HG03565 (cell line): ENCODE measurements at regions not wholly inside any gene's neighbourhood (a gene's known extent, or its start where the extent isn't known, plus 50 kb on each side); places are given as distances from the start of the nearest gene placed in this dataset.

Source experiments
- ATAC-seq: cut with Tn5 transposase; IDR thresholded peaks from one replicate; pipeline ENCODE4 v1.9.1; 2021; ENCODE audit warnings: mild to moderate bottlenecking, moderate library complexity; ENCODE audit not compliant: unreplicated experiment

DNA sequence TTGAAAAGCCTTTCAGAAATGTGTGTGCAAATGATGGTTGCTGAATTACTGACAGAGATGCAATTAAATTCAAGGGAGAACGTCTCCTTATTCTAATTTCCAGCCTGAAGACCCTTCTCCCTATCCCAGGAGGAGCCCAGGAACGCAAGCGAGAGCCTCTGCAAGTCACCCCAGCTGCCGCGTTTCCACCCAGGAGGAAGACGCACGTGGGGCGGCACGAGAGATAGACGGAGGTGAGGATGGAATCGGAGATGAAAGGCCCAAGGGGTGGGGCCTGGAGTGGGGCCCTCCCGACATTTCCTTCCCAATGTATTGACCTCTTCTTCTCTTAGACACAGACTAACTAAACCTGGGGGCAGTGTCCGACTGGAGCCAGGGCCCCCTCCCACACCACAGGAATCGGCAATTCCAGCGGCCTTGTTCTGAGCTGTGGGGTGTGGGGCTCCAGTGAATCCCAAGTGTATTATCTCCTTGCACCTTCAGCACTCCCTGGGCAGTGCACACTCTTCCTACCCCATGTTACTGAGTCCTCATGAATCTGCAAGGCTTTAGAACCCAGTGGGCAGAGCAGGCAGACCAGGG is 322.5 kb downstream of the AJAP1 start:
- no peak for ATAC-seq

- no peak for ATAC-seq
Measured at GRCh38 chr1:4975856-4976255, 321.4 kb downstream of the AJAP1 start.

- no peak for ATAC-seq
Measured at GRCh38 chr1:4974981-4975685, 320.7 kb downstream of the AJAP1 start.

GRCh38 chr1:4973341-4973740 is 318.9 kb downstream of the AJAP1 start:
- no peak for ATAC-seq

- ATAC-seq = no peak
Measured at GRCh38 chr1:4972761-4973320, 318.4 kb downstream of the AJAP1 start.

DNA sequence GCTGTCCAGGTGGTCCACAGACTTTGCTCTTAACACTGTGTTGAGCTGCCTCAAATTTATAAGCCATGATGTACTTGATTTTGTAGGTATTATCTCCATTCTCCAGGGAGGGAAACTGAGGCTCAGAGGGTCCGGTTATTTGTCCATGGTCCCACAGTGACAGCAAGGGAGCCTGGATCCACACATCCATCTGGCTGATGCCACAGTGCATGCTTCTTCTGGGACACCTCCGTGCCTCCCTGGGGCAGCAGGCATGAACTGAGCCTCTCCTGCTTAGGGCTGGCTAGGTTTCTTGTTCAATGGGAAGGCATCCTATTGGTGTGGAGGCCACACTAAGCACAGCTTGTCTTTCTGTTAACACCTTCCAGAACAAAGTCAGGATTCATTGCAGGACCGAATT is 317.3 kb downstream of the AJAP1 start:
- no peak for ATAC-seq

DNA sequence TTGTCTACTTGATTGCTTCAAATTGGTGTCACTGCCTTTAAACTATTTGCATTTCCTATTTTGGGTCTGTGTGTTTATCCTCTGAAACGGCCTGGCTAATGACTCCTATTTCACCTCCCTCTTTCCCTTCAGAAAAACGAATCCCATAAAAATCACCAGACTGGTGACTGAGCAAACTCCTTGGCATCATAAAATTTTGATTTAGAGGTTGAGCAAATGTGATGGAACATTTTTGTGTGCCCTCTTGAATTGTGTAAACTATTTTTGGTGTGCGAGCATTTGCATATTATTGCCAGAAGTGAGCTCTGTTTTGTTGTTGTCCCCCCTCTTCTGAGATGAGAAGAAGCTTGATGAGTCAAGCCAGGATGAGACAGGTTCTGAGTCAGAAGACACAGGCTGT is 316.1 kb downstream of the AJAP1 start:
- ATAC-seq = no peak

- no peak for ATAC-seq
Measured at GRCh38 chr1:4969556-4970129, 315.2 kb downstream of the AJAP1 start.

DNA sequence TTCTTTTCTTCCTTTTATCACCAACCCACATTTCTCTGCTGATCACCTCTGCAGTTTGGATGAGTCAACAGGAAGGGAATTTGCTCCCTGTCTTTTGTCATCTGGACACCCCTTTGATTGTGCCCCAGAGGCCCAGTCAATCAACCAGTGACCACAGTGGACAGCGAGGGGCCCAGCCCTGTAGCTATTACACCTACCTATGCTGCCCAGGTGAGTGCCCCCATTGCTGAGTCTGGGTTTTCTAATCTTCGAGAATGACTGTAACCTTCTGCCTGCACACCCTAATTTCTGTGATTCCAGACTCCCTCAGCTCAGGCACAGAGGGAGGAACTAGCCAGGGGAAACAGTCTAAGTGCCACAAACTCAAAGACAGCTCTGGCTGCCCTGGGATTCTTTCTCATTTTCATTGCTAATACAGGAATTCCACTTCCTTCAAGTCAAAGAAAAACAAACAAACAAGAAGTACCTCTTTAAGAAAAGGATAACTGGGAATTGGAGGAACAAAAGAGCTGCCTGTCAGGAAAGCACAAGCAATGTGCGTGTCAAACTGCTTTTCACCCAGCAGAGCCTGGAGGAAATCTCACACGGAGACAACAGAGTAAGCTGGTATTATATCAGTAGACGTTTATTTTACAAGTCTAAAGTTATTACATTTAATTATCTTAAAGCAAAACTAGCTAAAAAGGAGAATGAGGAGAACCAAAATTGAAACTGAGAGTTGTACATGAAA is 311.1 kb downstream of the AJAP1 start:
- ATAC-seq = no peak

- no peak for ATAC-seq
Measured at GRCh38 chr1:4964634-4965345, 310.4 kb downstream of the AJAP1 start.

GRCh38 chr1:4963251-4963650 is 308.8 kb downstream of the AJAP1 start:
- no peak for ATAC-seq

- ATAC-seq = no peak
Measured at GRCh38 chr1:4962836-4963235, 308.4 kb downstream of the AJAP1 start.

DNA sequence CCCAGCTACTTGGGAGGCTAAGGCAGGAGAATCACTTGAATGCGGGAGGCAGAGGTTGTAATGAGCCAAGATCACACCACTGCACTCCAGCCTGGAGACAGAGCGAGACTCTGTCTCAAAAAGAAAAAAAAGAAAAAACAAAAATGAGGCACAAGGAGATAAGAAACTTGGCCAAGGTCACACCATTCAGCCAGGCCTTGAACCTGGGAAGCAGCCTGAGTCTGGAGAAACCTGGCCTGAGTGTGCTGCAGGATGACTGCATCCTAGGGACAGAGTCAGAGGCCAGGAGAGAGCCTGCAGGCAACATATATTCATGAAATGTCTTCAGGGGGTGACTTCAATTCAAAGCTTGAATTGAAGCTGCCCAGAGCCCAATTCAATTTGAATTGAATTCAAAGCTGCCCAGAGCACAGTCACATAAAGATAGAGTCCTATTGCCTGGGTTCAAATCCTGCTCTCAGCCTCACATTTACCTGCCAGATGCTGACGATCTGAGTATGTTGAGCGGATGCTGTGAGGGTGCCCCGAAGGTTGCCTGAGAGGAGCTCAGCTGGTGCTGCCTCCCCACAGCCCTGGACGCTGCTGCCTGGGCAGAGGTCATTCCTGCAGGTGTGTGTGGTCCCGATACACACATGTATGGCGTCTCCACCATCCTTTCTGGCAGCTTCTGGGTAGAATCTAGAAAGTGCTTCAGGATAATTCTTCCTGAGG is 307.7 kb downstream of the AJAP1 start:
- ATAC-seq = no peak

DNA sequence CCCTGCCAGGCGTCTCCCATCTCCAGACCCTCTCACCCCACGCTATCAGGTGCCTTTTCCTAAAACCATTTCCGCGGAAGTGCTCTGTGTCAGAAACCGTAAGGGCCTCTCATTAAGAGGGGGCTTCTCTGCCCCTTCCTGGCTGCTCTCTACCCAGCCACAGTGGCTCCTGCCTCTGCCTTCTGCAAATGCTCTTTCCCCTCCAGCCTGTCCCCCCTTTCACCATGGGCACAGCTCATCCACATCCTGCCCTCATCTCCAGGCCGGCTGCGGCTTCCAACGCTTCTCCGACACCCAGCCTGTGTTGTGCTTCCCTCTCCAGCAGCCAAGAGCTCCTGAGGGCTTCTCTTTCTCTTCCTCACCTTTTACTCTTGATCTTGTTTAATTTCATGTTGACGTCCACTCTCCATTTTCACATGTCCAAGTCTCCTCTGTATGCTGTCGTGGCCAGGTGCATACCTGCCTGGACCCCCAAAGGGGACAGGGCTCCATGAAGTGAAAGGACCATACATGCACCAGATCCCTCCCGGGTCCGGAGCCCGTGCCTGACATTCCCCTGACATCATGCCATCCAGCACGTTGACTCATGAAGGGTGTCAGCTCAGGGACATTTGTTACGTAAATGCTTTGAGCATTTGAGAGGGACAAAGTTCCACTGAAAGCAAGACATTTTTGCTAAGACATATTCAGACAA is 306.5 kb downstream of the AJAP1 start:
- no peak for ATAC-seq

GRCh38 chr1:4960336-4960735 is 305.9 kb downstream of the AJAP1 start:
- ATAC-seq = no peak

GRCh38 chr1:4959216-4959615 is 304.8 kb downstream of the AJAP1 start:
- ATAC-seq = no peak

GRCh38 chr1:4957027-4957426 is 302.6 kb downstream of the AJAP1 start:
- ATAC-seq = no peak

GRCh38 chr1:4954392-4954791 is 300.0 kb downstream of the AJAP1 start:
- no peak for ATAC-seq

DNA sequence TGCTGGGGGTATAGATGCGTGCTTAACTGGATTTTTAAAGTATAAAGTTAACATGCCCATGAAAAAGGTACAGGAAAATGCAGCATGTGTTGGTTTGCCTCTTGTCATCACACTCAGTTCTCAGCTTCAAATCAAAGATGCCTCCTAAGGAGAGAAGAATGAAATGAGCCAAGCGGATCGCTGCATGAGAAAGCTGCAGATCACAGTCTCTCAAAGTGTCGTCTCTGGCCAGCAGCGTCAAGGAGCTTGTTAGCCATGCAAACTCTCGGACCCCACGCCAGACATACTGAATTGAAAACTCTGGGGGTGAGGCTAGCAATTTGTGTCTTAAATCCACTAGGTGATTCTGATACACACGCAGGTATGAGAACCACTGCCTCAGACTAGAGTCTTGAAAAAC is 297.2 kb downstream of the AJAP1 start:
- ATAC-seq = no peak

DNA sequence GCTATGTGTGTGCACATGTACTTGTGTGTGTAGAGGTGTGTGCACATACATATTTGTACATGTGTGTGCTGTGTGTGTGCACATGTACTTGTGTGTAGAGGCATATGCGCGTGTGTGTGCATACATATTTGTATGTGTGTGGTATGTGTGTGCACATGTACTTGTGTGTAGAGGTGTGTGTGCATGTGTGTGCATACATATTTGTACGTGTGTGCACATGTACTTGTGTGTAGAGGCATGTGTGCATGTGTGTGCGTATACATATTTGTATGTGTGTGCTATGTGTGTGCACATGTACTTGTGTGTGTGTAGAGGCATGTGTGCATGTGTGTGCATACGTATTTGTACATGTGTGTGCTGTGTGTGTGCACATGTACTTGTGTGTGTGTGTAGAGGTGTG is 291.9 kb downstream of the AJAP1 start:
- no peak for ATAC-seq
